ENCODE measurements at regions not wholly inside any gene's neighbourhood (a gene's known extent, or its start where the extent isn't known, plus 50 kb on each side); places are given as distances from the start of the nearest gene placed in this dataset.

GRCh38 chr18:66760559-66760958, 156.7 kb upstream of the CDH19 start:
- Mint-ChIP-seq H3K4me3 (no peak overlapping the region), H3K27me3 (no peaks in the 10 kb centered on the region), H3K4me1 (no peaks in the 10 kb centered on the region), H3K9me3 (no peaks in the 10 kb centered on the region), H3K36me3 (ENCODE audit: low read depth) (no peaks in the 10 kb centered on the region), H3K27ac (no peak overlapping the region)
- no peak for ATAC-seq
- DNase-seq: no peak

GRCh38 chr18:66759050-66759828, 155.3 kb upstream of the CDH19 start:
- no peaks in the 10 kb centered on the region for H3K9me3 Mint-ChIP-seq
- no peaks in the 10 kb centered on the region for H3K27me3 Mint-ChIP-seq
- no peaks in the 10 kb centered on the region for H3K36me3 Mint-ChIP-seq (ENCODE audit: low read depth)
- ATAC-seq (no peak), DNase-seq (no peak)
- H3K4me1 Mint-ChIP-seq: no peaks in the 10 kb centered on the region
- H3K4me3 Mint-ChIP-seq: no peak overlapping the region
- no peak overlapping the region for H3K27ac Mint-ChIP-seq

GRCh38 chr18:66757946-66758345, 154.1 kb upstream of the CDH19 start:
- H3K9me3 Mint-ChIP-seq: no peaks in the 10 kb centered on the region
- H3K27me3 Mint-ChIP-seq: no peaks in the 10 kb centered on the region
- ATAC-seq: no peak
- H3K4me1 Mint-ChIP-seq: no peaks in the 10 kb centered on the region
- H3K4me3 Mint-ChIP-seq: no peak overlapping the region
- no peaks in the 10 kb centered on the region for H3K36me3 Mint-ChIP-seq (ENCODE audit: low read depth)
- no peak for DNase-seq
- no peak overlapping the region for H3K27ac Mint-ChIP-seq

GRCh38 chr18:66754335-66754734, 150.4 kb upstream of the CDH19 start:
- Mint-ChIP-seq H3K36me3 (ENCODE audit: low read depth) (no peaks in the 10 kb centered on the region), H3K4me1 (no peaks in the 10 kb centered on the region), H3K9me3 (no peaks in the 10 kb centered on the region), H3K27me3 (no peaks in the 10 kb centered on the region), H3K4me3 (no peak overlapping the region), H3K27ac (no peak overlapping the region)
- ATAC-seq (no peak), DNase-seq (no peak)

- H3K9me3 Mint-ChIP-seq: no peaks in the 10 kb centered on the region
- no peak for DNase-seq
- no peaks in the 10 kb centered on the region for H3K36me3 Mint-ChIP-seq (ENCODE audit: low read depth)
- H3K27ac Mint-ChIP-seq: no peak overlapping the region
- ATAC-seq: no peak
- H3K4me3 Mint-ChIP-seq: no peak overlapping the region
- H3K27me3 Mint-ChIP-seq: no peaks in the 10 kb centered on the region
- no peaks in the 10 kb centered on the region for H3K4me1 Mint-ChIP-seq
Measured at GRCh38 chr18:66752733-66753132, 148.8 kb upstream of the CDH19 start.

- Mint-ChIP-seq H3K27ac (no peak overlapping the region), H3K4me3 (no peak overlapping the region), H3K27me3 (no peaks in the 10 kb centered on the region), H3K36me3 (ENCODE audit: low read depth) (no peaks in the 10 kb centered on the region), H3K9me3 (no peaks in the 10 kb centered on the region), H3K4me1 (no peaks in the 10 kb centered on the region)
- ATAC-seq (no peak), DNase-seq (no peak)
Measured at GRCh38 chr18:66749481-66750035, 145.7 kb upstream of the CDH19 start.

- ATAC-seq (no peak), DNase-seq (no peak)
- H3K9me3 Mint-ChIP-seq: no peaks in the 10 kb centered on the region
- H3K4me3 Mint-ChIP-seq: no peak overlapping the region
- no peaks in the 10 kb centered on the region for H3K4me1 Mint-ChIP-seq
- H3K27ac Mint-ChIP-seq: no peak overlapping the region
- no peaks in the 10 kb centered on the region for H3K36me3 Mint-ChIP-seq (ENCODE audit: low read depth)
- H3K27me3 Mint-ChIP-seq: no peaks in the 10 kb centered on the region
Measured at GRCh38 chr18:66749030-66749429, 145.1 kb upstream of the CDH19 start.

GRCh38 chr18:66742832-66743231, 138.9 kb upstream of the CDH19 start:
- DNase-seq (no peak), ATAC-seq (no peak)
- Mint-ChIP-seq H3K36me3 (ENCODE audit: low read depth) (no peaks in the 10 kb centered on the region), H3K4me3 (no peak overlapping the region), H3K27ac (no peak overlapping the region), H3K9me3 (no peaks in the 10 kb centered on the region), H3K4me1 (no peaks in the 10 kb centered on the region), H3K27me3 (no peaks in the 10 kb centered on the region)

GRCh38 chr18:66735933-66736332, 132.0 kb upstream of the CDH19 start:
- H3K4me3 Mint-ChIP-seq: no peak overlapping the region
- no peak for ATAC-seq
- no peaks in the 10 kb centered on the region for H3K36me3 Mint-ChIP-seq (ENCODE audit: low read depth)
- H3K27me3 Mint-ChIP-seq: no peaks in the 10 kb centered on the region
- no peak for DNase-seq
- no peaks in the 10 kb centered on the region for H3K4me1 Mint-ChIP-seq
- peaks cover 13% of the 10 kb centered on the region for H3K9me3 Mint-ChIP-seq
- no peak overlapping the region for H3K27ac Mint-ChIP-seq

- no peaks in the 10 kb centered on the region for H3K36me3 Mint-ChIP-seq (ENCODE audit: low read depth)
- no peaks in the 10 kb centered on the region for H3K27me3 Mint-ChIP-seq
- DNase-seq: no peak
- no peak for ATAC-seq
- peaks cover 13% of the 10 kb centered on the region for H3K9me3 Mint-ChIP-seq
- H3K27ac Mint-ChIP-seq: no peak overlapping the region
- H3K4me1 Mint-ChIP-seq: no peaks in the 10 kb centered on the region
- no peak overlapping the region for H3K4me3 Mint-ChIP-seq
Measured at GRCh38 chr18:66734451-66734850, 130.6 kb upstream of the CDH19 start.

GRCh38 chr18:66731890-66732289, 128.0 kb upstream of the CDH19 start:
- no peaks in the 10 kb centered on the region for H3K27me3 Mint-ChIP-seq
- no peaks in the 10 kb centered on the region for H3K36me3 Mint-ChIP-seq (ENCODE audit: low read depth)
- ATAC-seq (no peak), DNase-seq (no peak)
- H3K9me3 Mint-ChIP-seq: peaks cover 13% of the 10 kb centered on the region
- H3K4me3 Mint-ChIP-seq: no peak overlapping the region
- H3K4me1 Mint-ChIP-seq: no peaks in the 10 kb centered on the region
- H3K27ac Mint-ChIP-seq: no peak overlapping the region

- no peak overlapping the region for H3K27ac Mint-ChIP-seq
- no peak for ATAC-seq
- peaks cover 6% of the 10 kb centered on the region for H3K9me3 Mint-ChIP-seq
Measured at GRCh38 chr18:66729442-66730239, 125.8 kb upstream of the CDH19 start.

GRCh38 chr18:66728951-66729350, 125.1 kb upstream of the CDH19 start:
- no peaks in the 10 kb centered on the region for H3K4me1 Mint-ChIP-seq
- no peak for DNase-seq
- no peak overlapping the region for H3K4me3 Mint-ChIP-seq
- peaks cover under 1% of the 10 kb centered on the region for H3K9me3 Mint-ChIP-seq
- no peaks in the 10 kb centered on the region for H3K27me3 Mint-ChIP-seq
- no peak for ATAC-seq
- no peaks in the 10 kb centered on the region for H3K36me3 Mint-ChIP-seq (ENCODE audit: low read depth)
- no peak overlapping the region for H3K27ac Mint-ChIP-seq

More at GRCh38 chr18:66729442-66730239, 125.8 kb upstream of the CDH19 start:
- Mint-ChIP-seq H3K27me3 (no peaks in the 10 kb centered on the region), H3K4me3 (no peak overlapping the region), H3K36me3 (ENCODE audit: low read depth) (no peaks in the 10 kb centered on the region), H3K4me1 (no peaks in the 10 kb centered on the region)
- DNase-seq: no peak

GRCh38 chr18:66727991-66728390, 124.1 kb upstream of the CDH19 start:
- Mint-ChIP-seq H3K27ac (no peak overlapping the region), H3K36me3 (ENCODE audit: low read depth) (no peaks in the 10 kb centered on the region), H3K27me3 (no peaks in the 10 kb centered on the region), H3K4me1 (no peaks in the 10 kb centered on the region), H3K9me3 (no peaks in the 10 kb centered on the region), H3K4me3 (no peak overlapping the region)
- DNase-seq (no peak), ATAC-seq (no peak)

All from activated naive CD8-positive, alpha-beta T cell treated with anti-CD3 and anti-CD28 coated beads, Interleukin-2, amount 50 U/mL, for 24 hours (primary cell).